ENCODE measurements at regions not wholly inside any gene's neighbourhood (a gene's known extent, or its start where the extent isn't known, plus 50 kb on each side); places are given as distances from the start of the nearest gene placed in this dataset.

- TF ChIP-seq CTCF (conservative IDR thresholded peaks at IDR 0.05 in 1 of 2, IDR thresholded peaks at IDR 0.05 in 1 of 2; ENCODE audit: extremely low read depth in 1 of 2, insufficient read depth in 1 of 2, low read depth in 1 of 2, low read length in 2 of 2), result no peak
- no peak for TF ChIP-seq EZH2 (IDR thresholded peaks at IDR 0.05; ENCODE audit: borderline replicate concordance, low read length)
These were observed 393.6 kb upstream of the CELF2 start for GRCh38 chr10:10623958-10624566.

Measured in mammary epithelial cell (primary cell).